Stimulated activated CD4-positive, alpha-beta T cell treated with anti-CD3 and anti-CD28 coated beads, Interleukin-1b, Interleukin-23, amount 100 ng/mL, for 48 hours (primary cell): ENCODE measurements at regions not wholly inside any gene's neighbourhood (a gene's known extent, or its start where the extent isn't known, plus 50 kb on each side); places are given as distances from the start of the nearest gene placed in this dataset.
"Not testable (repeated sequence)": the region's sequence is repeated elsewhere in the genome, so short reads cannot be mapped to it uniquely, and the experiment has no call there.

Experiments
- DNase-seq: peaks from one replicate; pipeline ENCODE4 v3.0.0-alpha.2; 2020

GRCh38 chr16:86872833-86873232, 294.5 kb downstream of the FOXL1 start:
- DNase-seq: no peak

GRCh38 chr16:86874141-86874540, 295.8 kb downstream of the FOXL1 start:
- DNase-seq: peak; percentile 27

GRCh38 chr16:86876499-86876898, 298.1 kb downstream of the FOXL1 start:
- DNase-seq: no peak

GRCh38 chr16:86877108-86877507, 298.8 kb downstream of the FOXL1 start:
- no peak for DNase-seq

- no peak for DNase-seq
Measured at GRCh38 chr16:86877835-86878234, 299.5 kb downstream of the FOXL1 start.

- DNase-seq: no peak
Measured at GRCh38 chr16:86878236-86879080, 300.1 kb downstream of the FOXL1 start.

- DNase-seq: no peak
Measured at GRCh38 chr16:86879268-86879667, 300.9 kb downstream of the FOXL1 start.

- DNase-seq: no peak
Measured at GRCh38 chr16:86880316-86881117, 302.2 kb downstream of the FOXL1 start.

GRCh38 chr16:86881118-86881510, 302.8 kb downstream of the FOXL1 start:
- no peak for DNase-seq

GRCh38 chr16:86881861-86882273, 303.5 kb downstream of the FOXL1 start:
- no peak for DNase-seq

GRCh38 chr16:86882586-86883280, 304.4 kb downstream of the FOXL1 start:
- no peak for DNase-seq

- no peak for DNase-seq
Measured at GRCh38 chr16:86883583-86884389, 305.4 kb downstream of the FOXL1 start.

- no peak for DNase-seq
Measured at GRCh38 chr16:86884390-86884650, 306.0 kb downstream of the FOXL1 start.

GRCh38 chr16:86885139-86885538, 306.8 kb downstream of the FOXL1 start:
- no peak for DNase-seq

GRCh38 chr16:86886651-86887050, 308.3 kb downstream of the FOXL1 start:
- DNase-seq: no peak

GRCh38 chr16:86887416-86887815, 309.1 kb downstream of the FOXL1 start:
- DNase-seq: no peak

- DNase-seq: no peak
Measured at GRCh38 chr16:86888231-86889053, 310.1 kb downstream of the FOXL1 start.

GRCh38 chr16:86889054-86889366, 310.7 kb downstream of the FOXL1 start:
- not testable (repeated sequence) for DNase-seq

GRCh38 chr16:86889974-86890373, 311.6 kb downstream of the FOXL1 start:
- no peak for DNase-seq

- no peak for DNase-seq
Measured at GRCh38 chr16:86891121-86891520, 312.8 kb downstream of the FOXL1 start.

- no peak for DNase-seq
Measured at GRCh38 chr16:86891631-86892030, 313.3 kb downstream of the FOXL1 start.

- no peak for DNase-seq
Measured at GRCh38 chr16:86892509-86892908, 314.2 kb downstream of the FOXL1 start.
